Endothelial cell (in vitro differentiated cells): ENCODE measurements at regions not wholly inside any gene's neighbourhood (a gene's known extent, or its start where the extent isn't known, plus 50 kb on each side); places are given as distances from the start of the nearest gene placed in this dataset.
A peak's percentile ranks its signal among the peaks of the same experiment; 100 is the strongest.

Source experiments
- DNase-seq: peaks from one replicate; pipeline ENCODE4 v3.0.0; 2021; ENCODE audit warnings: low spot score
- H3K27ac Mint-ChIP-seq: one replicate; pipeline ENCODE4 v1.8.0; 2021; ENCODE audit warnings: mixed read lengths, inconsistent platforms; ENCODE audit not compliant: unreplicated experiment
- H3K27me3 Mint-ChIP-seq: one replicate; pipeline ENCODE4 v1.8.0; 2021; ENCODE audit warnings: mild to moderate bottlenecking, moderate library complexity, mixed read lengths, inconsistent platforms; ENCODE audit not compliant: unreplicated experiment
- H3K36me3 Mint-ChIP-seq: one replicate; pipeline ENCODE4 v1.8.0; 2021; ENCODE audit warnings: mild to moderate bottlenecking, low read depth, mixed read lengths, inconsistent platforms; ENCODE audit not compliant: unreplicated experiment
- H3K4me1 Mint-ChIP-seq: one replicate; pipeline ENCODE4 v1.8.0; 2021; ENCODE audit warnings: mild to moderate bottlenecking, mixed read lengths, inconsistent platforms; ENCODE audit not compliant: unreplicated experiment
- H3K4me3 Mint-ChIP-seq: one replicate; pipeline ENCODE4 v1.8.0; 2021; ENCODE audit warnings: mild to moderate bottlenecking, mixed read lengths, inconsistent platforms; ENCODE audit not compliant: unreplicated experiment
- H3K9me3 Mint-ChIP-seq: one replicate; pipeline ENCODE4 v1.8.0; 2021; ENCODE audit warnings: mixed read lengths, inconsistent platforms; ENCODE audit not compliant: unreplicated experiment
- TF ChIP-seq, protein P1 (sequence below): fragments of 200-600 bp; sonication (generic); IDR thresholded peaks from one replicate; pipeline ENCODE4 v1.5.0; 2021; ENCODE audit warnings: antibody characterized with exemption; ENCODE audit not compliant: unreplicated experiment

DNA sequence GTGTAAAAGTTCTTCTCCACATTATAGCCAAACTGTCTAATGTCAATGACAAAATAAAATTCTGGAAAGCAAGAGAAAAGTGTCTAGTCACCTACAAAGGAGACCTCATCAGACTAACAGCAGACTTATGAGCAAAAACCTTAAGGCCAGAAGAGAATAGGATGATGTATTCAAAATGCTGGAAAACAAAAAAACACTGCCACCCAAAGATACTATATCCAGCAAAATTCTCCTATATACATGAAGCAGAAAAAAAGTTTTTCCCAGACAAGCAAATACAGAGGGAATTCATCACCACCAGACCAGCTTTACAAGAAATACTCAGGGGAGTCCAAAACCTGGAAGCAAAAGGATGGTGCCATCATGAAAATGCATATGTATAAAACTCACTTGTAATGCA is 755.6 kb upstream of the CITED2 start:
- H3K4me3 Mint-ChIP-seq, result no peak overlapping the region
- H3K9me3 Mint-ChIP-seq, result peaks cover 4% of the 10 kb centered on the region
- H3K36me3 Mint-ChIP-seq, result no peaks in the 10 kb centered on the region
- no peaks in the 10 kb centered on the region for H3K4me1 Mint-ChIP-seq
- H3K27ac Mint-ChIP-seq, result no peak overlapping the region
- no peaks in the 10 kb centered on the region for H3K27me3 Mint-ChIP-seq
- DNase-seq, result no peak
- TF ChIP-seq, protein P1, sequence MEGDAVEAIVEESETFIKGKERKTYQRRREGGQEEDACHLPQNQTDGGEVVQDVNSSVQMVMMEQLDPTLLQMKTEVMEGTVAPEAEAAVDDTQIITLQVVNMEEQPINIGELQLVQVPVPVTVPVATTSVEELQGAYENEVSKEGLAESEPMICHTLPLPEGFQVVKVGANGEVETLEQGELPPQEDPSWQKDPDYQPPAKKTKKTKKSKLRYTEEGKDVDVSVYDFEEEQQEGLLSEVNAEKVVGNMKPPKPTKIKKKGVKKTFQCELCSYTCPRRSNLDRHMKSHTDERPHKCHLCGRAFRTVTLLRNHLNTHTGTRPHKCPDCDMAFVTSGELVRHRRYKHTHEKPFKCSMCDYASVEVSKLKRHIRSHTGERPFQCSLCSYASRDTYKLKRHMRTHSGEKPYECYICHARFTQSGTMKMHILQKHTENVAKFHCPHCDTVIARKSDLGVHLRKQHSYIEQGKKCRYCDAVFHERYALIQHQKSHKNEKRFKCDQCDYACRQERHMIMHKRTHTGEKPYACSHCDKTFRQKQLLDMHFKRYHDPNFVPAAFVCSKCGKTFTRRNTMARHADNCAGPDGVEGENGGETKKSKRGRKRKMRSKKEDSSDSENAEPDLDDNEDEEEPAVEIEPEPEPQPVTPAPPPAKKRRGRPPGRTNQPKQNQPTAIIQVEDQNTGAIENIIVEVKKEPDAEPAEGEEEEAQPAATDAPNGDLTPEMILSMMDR, result no peak

DNA sequence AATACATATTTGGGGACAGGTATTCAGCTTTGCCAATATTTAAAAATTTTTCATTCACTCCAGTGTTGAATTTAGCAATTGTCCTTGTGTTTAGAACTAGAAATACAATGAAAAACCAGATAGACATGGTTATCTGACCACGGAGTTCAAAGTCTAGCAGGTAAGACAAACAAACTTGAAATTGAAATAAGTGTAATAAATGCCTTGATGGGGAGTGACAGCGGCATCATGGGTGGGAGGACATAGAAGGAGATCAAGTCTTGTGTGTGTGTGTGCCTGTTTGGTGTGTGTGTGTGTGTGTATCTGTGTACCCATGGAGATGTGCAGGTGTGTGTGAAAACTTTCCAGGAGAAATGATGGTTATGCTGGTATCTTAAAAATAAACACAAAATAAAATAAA is 750.0 kb upstream of the CITED2 start:
- Mint-ChIP-seq H3K4me1 (no peaks in the 10 kb centered on the region), H3K4me3 (no peak overlapping the region), H3K27me3 (no peaks in the 10 kb centered on the region), H3K27ac (no peak overlapping the region), H3K36me3 (no peaks in the 10 kb centered on the region), H3K9me3 (peaks cover 4% of the 10 kb centered on the region)
- DNase-seq, result no peak
- TF ChIP-seq, protein P1, result no peak

DNA sequence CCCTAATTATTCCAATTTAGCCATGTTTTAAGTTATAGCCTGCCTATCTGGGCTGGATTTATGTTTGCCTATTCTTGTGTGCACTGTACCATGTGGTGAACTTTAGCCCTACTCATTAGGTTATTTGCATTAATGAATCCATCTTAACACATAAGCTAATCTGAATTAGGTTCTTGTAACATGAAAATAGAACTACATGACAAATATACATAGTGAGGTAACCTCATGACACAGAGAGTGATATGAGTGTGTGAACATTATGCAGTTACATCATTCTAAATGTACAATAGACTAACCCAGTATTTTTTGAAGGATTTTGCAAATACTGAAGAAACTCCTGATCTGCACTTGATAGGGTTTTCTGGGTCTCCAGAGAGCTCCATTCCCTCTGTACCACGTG is 733.7 kb upstream of the CITED2 start:
- H3K4me1 Mint-ChIP-seq, result peaks cover 2% of the 10 kb centered on the region
- H3K27ac Mint-ChIP-seq, result no peak overlapping the region
- H3K9me3 Mint-ChIP-seq, result no peaks in the 10 kb centered on the region
- no peak overlapping the region for H3K4me3 Mint-ChIP-seq
- H3K27me3 Mint-ChIP-seq, result no peaks in the 10 kb centered on the region
- no peaks in the 10 kb centered on the region for H3K36me3 Mint-ChIP-seq
- DNase-seq, result no peak
- TF ChIP-seq, protein P1, result no peak

DNA sequence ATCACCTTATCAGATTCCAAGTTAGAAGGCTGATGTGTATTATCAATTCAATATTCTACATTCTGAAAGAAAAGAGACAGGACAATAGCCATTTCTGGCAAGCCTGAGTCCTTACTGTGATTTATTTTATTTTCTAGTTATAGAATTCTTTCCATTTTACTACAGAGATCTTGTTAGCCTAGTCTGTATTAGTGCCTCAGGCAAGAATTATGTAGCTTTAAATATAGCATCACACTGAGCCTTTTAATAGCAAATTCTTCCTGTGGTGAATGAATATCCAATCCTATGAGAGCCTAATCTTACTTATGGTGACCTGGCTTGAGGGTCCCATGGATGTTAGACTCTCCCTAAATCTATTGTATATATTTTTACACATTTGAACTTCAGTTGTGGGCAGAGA is 732.8 kb upstream of the CITED2 start:
- DNase-seq, result no peak
- TF ChIP-seq, protein P1, result no peak
- Mint-ChIP-seq H3K9me3 (no peaks in the 10 kb centered on the region), H3K27me3 (no peaks in the 10 kb centered on the region), H3K4me1 (peaks cover 2% of the 10 kb centered on the region), H3K27ac (no peak overlapping the region), H3K4me3 (no peak overlapping the region), H3K36me3 (no peaks in the 10 kb centered on the region)

DNA sequence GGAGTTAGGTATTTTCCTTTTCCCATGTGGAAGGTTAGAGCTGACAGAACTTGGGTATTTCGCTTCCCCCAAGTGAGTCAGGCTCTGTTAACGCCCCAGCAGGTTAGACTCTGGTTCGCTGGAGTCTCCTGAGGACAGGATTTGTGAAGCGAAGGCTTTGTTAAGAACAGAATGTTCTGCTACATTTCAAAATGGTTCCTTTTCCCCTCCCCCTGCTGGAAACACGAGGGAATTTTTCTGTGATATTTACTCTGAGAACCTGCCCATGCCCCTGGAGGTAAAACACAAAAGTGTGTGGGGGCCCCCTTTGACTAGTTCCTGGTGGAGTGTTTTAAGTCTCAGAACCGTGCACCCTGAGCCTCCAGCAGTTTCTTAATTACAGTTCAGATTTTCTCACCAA is 731.4 kb upstream of the CITED2 start:
- Mint-ChIP-seq H3K36me3 (no peaks in the 10 kb centered on the region), H3K9me3 (no peaks in the 10 kb centered on the region), H3K27ac (no peak overlapping the region), H3K27me3 (no peaks in the 10 kb centered on the region), H3K4me3 (no peak overlapping the region), H3K4me1 (peaks cover 2% of the 10 kb centered on the region)
- DNase-seq, result no peak
- TF ChIP-seq, protein P1, result peak; percentile 64
